GM10248 (cell line): ENCODE measurements at regions not wholly inside any gene's neighbourhood (a gene's known extent, or its start where the extent isn't known, plus 50 kb on each side); places are given as distances from the start of the nearest gene placed in this dataset.

ENCODE experiments used
- CTCF ChIA-PET: fragments of 300-600 bp; sonication (Branson Sonifier 250); formaldehyde crosslinking; extraction: SDS; loops from one replicate; lab custom pipeline; 2021; ENCODE audit warnings: antibody characterized with exemption; lab: Yijun Ruan, JAX
- POLR2A ChIA-PET: fragments of 350-650 bp; sonication (Branson Sonifier 250); formaldehyde crosslinking; extraction: SDS; loops from one replicate; lab custom pipeline; 2020; ENCODE audit warnings: antibody characterized with exemption; lab: Yijun Ruan, JAX
- DNase-seq: peaks from one replicate; pipeline ENCODE4 v3.0.0; 2012; ENCODE audit errors: extremely low spot score
- TF ChIP-seq, protein P1 (sequence below): IDR thresholded peaks from 2 replicates; pipeline ENCODE4 v1.5.1; 2012; ENCODE audit warnings: mild to moderate bottlenecking, low read depth; ENCODE audit errors: extremely low read depth, missing control alignments, control extremely low read depth

DNA sequence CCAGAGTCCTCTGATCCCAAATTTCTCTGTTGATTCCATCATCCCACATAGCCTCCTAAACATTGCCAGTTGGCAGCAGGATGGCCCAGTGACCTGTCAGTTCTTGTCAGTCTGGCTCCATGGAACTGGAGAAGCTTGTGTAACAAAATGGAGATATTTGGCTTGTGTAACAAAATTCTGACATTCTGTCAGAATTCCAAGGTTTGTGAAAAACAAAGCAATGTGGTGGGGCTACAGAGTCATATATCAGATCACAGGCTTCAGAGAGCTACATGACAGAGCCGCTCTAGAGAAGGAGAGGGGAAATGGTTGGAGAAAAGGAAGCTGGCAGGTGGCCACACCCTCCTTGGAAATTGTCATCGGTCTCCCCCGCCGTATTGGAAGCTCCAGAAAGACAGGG lies 75.4 kb upstream of the MAN2A1 start:
- ChIA-PET POLR2A (no interaction called here), CTCF (interaction anchor here (1.1 kb wide), 2 partner anchors 10 to 38 kb away, joined by 3 read pairs; no protein-coding TSS in a partner anchor)
- TF ChIP-seq, protein P1, sequence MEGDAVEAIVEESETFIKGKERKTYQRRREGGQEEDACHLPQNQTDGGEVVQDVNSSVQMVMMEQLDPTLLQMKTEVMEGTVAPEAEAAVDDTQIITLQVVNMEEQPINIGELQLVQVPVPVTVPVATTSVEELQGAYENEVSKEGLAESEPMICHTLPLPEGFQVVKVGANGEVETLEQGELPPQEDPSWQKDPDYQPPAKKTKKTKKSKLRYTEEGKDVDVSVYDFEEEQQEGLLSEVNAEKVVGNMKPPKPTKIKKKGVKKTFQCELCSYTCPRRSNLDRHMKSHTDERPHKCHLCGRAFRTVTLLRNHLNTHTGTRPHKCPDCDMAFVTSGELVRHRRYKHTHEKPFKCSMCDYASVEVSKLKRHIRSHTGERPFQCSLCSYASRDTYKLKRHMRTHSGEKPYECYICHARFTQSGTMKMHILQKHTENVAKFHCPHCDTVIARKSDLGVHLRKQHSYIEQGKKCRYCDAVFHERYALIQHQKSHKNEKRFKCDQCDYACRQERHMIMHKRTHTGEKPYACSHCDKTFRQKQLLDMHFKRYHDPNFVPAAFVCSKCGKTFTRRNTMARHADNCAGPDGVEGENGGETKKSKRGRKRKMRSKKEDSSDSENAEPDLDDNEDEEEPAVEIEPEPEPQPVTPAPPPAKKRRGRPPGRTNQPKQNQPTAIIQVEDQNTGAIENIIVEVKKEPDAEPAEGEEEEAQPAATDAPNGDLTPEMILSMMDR, result no peak
- no peak for DNase-seq

DNA sequence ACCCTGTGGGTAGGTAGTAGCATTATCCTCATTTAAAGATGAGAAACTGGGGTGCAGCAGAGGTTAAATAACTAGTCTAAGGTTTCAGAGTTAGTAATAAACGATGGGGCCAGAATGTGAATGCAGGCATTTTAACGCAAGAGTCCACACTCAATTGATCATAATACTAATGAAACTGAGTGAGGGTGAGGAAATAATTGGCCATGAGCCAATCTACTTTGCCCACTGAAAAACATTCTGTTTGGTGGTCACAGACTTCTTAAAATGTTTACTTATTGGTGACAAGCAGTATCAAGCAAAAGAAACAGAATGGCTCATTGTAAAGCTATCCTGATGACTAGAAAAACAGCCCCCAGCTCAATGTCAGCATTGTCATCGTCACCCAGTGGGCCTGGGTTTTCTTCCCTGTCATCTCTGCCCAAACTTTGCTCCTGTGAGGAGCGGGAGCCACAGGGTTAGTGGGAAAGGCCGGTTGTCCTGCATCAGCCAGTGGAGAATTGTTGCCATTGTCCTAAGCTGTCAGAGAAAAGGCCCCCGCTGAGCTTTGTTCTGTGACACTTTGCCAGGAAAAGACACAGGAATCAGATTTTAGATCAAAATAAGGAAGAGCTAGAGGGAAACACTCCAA lies 77.3 kb upstream of the MAN2A1 start:
- ChIA-PET CTCF (interaction anchor here (1.3 kb wide), 1 partner anchor 26 kb away, joined by 4 read pairs; no protein-coding TSS in a partner anchor), POLR2A (no interaction called here)
- TF ChIP-seq, protein P1, result no peak
- DNase-seq, result no peak

DNA sequence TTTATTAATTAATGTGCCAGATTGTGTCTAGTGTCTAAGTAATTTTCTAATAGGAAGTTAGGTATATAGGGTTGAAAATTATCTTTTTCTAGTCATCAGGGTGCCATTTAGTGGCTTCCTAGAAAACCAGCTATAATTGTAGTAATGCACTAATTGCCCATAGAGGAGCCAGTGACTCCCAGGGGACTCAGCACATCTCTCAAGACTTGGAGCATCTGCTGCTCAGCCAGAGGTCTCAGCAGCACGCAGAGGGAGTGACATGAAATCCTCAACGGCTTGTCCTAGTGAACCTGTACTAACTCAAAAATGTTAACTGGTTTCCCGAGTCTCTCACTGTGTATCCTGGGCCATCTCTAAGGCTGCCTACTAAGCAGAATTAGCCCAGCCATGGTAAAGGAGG lies 78.2 kb upstream of the MAN2A1 start:
- CTCF ChIA-PET, result interaction anchor here (1.3 kb wide), 1 partner anchor 25 kb away, joined by 4 read pairs; no protein-coding TSS in a partner anchor
- TF ChIP-seq, protein P1, result no peak
- POLR2A ChIA-PET, result no interaction called here
- DNase-seq, result no peak

DNA sequence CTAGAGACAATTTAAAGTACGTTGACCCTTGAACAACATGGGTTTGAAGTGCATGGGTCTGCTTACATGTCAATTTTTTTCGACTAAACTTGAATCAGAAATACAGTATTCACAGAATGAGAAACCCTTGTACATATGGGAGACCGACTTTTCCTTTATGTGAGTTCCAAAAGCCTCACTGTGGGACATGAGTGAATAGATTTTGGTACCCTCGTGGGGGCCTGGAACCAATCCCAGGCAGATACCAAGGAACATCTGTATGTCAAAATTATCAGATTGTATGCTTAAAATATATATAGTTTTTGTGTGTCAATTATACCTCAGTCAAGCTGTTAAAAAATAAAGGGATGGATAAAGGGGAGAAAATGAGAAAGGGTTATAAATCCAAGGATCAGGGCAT lies 78.7 kb upstream of the MAN2A1 start:
- ChIA-PET CTCF (interaction anchor here (1.3 kb wide), 1 partner anchor 25 kb away, joined by 4 read pairs; no protein-coding TSS in a partner anchor), POLR2A (no interaction called here)
- TF ChIP-seq, protein P1, result no peak
- DNase-seq, result no peak

DNA sequence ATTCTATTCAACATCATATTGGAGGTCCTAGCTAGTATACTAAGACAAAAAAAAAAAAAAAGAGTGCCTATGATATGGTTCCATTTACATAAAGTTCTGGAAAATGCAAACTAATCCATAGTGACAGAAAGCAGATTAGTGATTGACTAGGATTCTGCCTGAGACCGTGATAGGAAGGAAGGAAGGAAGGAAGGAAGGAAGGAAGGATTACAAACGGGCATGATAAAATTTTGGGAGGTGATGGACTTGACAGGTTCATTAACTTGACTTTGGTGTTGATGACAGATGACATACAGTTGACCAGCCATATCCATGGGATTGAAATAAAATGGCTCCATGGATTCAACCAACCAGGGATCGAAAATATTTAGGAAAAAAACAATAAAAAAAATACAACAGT lies 79.1 kb upstream of the MAN2A1 start:
- DNase-seq, result no peak
- ChIA-PET POLR2A (no interaction called here), CTCF (no interaction called here)
- TF ChIP-seq, protein P1, result no peak

DNA sequence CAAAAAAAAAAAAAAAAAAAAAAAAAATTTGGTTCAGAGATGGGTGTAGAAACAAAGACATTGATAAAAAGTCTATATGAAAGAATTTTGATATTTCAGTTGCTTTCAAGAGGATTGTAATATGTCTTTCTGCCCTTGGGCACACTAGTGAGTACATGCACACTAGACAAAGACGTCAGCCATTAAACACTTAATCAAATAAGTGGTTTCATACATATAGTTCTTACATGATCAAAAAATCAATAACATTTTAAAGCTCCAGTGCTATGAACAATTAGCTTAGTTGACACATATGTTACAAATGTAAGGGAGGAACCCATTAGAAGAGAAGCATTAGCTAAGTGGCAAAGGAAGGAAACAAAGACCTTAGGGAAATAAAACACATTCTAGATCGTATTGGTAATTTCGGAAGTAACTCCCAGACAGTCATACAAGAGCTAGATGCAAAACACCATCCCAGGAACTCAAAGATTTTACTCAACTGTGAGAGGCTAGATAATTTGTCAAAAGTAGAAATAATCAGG lies 84.5 kb upstream of the MAN2A1 start:
- CTCF ChIA-PET, result interaction anchor here (0.8 to 2.4 kb wide), 2 partner anchors 14 to 47 kb away, joined by 3 to 5 read pairs; no protein-coding TSS in a partner anchor
- TF ChIP-seq, protein P1, result no peak
- DNase-seq, result no peak
- POLR2A ChIA-PET, result no interaction called here
